B cell (primary cell): ENCODE measurements at regions not wholly inside any gene's neighbourhood (a gene's known extent, or its start where the extent isn't known, plus 50 kb on each side); places are given as distances from the start of the nearest gene placed in this dataset.

ENCODE experiments used
- ATAC-seq: fragments of 200-7000 bp; cut with Tn5 transposase; one replicate; pipeline ENCODE4 v1.10.0; 2021; ENCODE audit warnings: low read depth, mild to moderate bottlenecking, moderate number of reproducible peaks, moderate library complexity
- CTCF ChIA-PET: fragments of 350-600 bp; sonication (Branson Sonifier 250); formaldehyde crosslinking; loops from one replicate; lab custom pipeline; 2021; ENCODE audit warnings: antibody characterized with exemption, inconsistent platforms; lab: Charles Lee
- POLR2A ChIA-PET: fragments of 350-600 bp; sonication (Branson Sonifier 250); formaldehyde crosslinking; loops from one replicate; lab custom pipeline; 2021; ENCODE audit warnings: antibody characterized with exemption; lab: Charles Lee
- DNase-seq: peaks from one replicate; pipeline ENCODE4 v3.0.0; 2013
- H2AFZ ChIP-seq: 2 replicates; pipeline ENCODE4 v1.6.1; 2012; ENCODE audit warnings: mild to moderate bottlenecking, low read depth, low read length; ENCODE audit not compliant: insufficient read depth, poor library complexity, severe bottlenecking
- H3K27ac ChIP-seq, 2 donors: 1 replicate in 1 of 2; 2 replicates in 1 of 2; pipeline ENCODE4 v1.5.1; 2012 to 2013; ENCODE audit warnings: low read length in 2 of 2, mild to moderate bottlenecking in 2 of 2, moderate library complexity in 1 of 2
- H3K27me3 ChIP-seq, 4 experiments: fragments of 200-600 bp in 1 of 4; sonication (generic) in 1 of 4; replicated peaks in 1 of 4; 1 replicate in 2 of 4; 2 replicates in 2 of 4; pipeline versions ENCODE4 v1.6.1 to v1.7.0; 2013 to 2016; ENCODE audit warnings: low read length in 3 of 4, mild to moderate bottlenecking in 2 of 4, mixed read lengths in 1 of 4, moderate library complexity in 1 of 4; ENCODE audit not compliant: insufficient read depth in 4 of 4, control insufficient read depth in 3 of 4; ENCODE audit errors: control extremely low read depth in 1 of 4
- H3K36me3 ChIP-seq, 2 experiments: replicated peaks in 1 of 2; 1 replicate in 1 of 2; 2 replicates in 1 of 2; pipeline versions ENCODE4 v1.6.1 to v1.7.1; 2013; ENCODE audit warnings: low read length in 1 of 2; ENCODE audit not compliant: insufficient read depth in 2 of 2, control insufficient read depth in 1 of 2; ENCODE audit errors: control extremely low read depth in 1 of 2, extremely low read depth in 1 of 2
- H3K4me1 ChIP-seq, 2 donors: fragments of 200-600 bp in 1 of 2; sonication (generic) in 1 of 2; 1 replicate in 1 of 2; 2 replicates in 1 of 2; pipeline versions ENCODE4 v1.5.1 to v1.6.1; 2013 to 2017; ENCODE audit warnings: low read length in 2 of 2; ENCODE audit not compliant: control insufficient read depth in 2 of 2, insufficient read depth in 2 of 2
- H3K4me2 ChIP-seq: replicated peaks from 2 replicates; pipeline ENCODE3; 2012; ENCODE audit warnings: mild to moderate bottlenecking, low read depth, low read length; ENCODE audit not compliant: poor library complexity, severe bottlenecking
- H3K4me3 ChIP-seq, 5 experiments: fragments of 200-600 bp in 1 of 5; sonication (generic) in 1 of 5; 1 replicate in 3 of 5; 2 replicates in 2 of 5; pipeline versions ENCODE4 v1.5.1 to v1.7.0; 2011 to 2016; ENCODE audit warnings: low read length in 4 of 5, mild to moderate bottlenecking in 4 of 5, low read depth in 2 of 5, control low read depth in 1 of 5, moderate library complexity in 1 of 5; ENCODE audit not compliant: insufficient read depth in 1 of 5; ENCODE audit errors: control extremely low read depth in 1 of 5, extremely low read depth in 1 of 5
- H3K79me2 ChIP-seq: fragments of 200-600 bp; sonication (generic); one replicate; pipeline ENCODE4 v1.6.0; 2016; ENCODE audit warnings: low read length; ENCODE audit not compliant: control insufficient read depth, insufficient read depth
- H3K9ac ChIP-seq: fragments of 200-600 bp; sonication (generic); 2 replicates; pipeline ENCODE4 v1.6.1; 2017; ENCODE audit warnings: mild to moderate bottlenecking, low read length, moderate library complexity
- H3K9me3 ChIP-seq, 3 donors: one replicate each; pipeline versions ENCODE4 v1.6.1 to v1.7.1; 2013; ENCODE audit warnings: low read length in 2 of 3; ENCODE audit not compliant: control insufficient read depth in 2 of 3, insufficient read depth in 1 of 3; ENCODE audit errors: control extremely low read depth in 1 of 3
- H4K20me1 ChIP-seq: 2 replicates; pipeline ENCODE4 v1.6.0; 2012; ENCODE audit warnings: mild to moderate bottlenecking, low read length; ENCODE audit not compliant: insufficient read depth, control insufficient read depth, poor library complexity, severe bottlenecking
- H3K27ac Mint-ChIP-seq: one replicate; pipeline ENCODE4 v1.8.0; 2021; ENCODE audit warnings: mixed read lengths
- H3K27me3 Mint-ChIP-seq: one replicate; pipeline ENCODE4 v1.8.0; 2021; ENCODE audit warnings: mixed read lengths
- H3K4me1 Mint-ChIP-seq: one replicate; pipeline ENCODE4 v1.8.0; 2021; ENCODE audit warnings: mixed read lengths
- H3K4me3 Mint-ChIP-seq: one replicate; pipeline ENCODE4 v1.8.0; 2021; ENCODE audit warnings: mixed read lengths
- H3K9me3 Mint-ChIP-seq: one replicate; pipeline ENCODE4 v1.8.0; 2022; ENCODE audit warnings: mixed read lengths; ENCODE audit not compliant: insufficient read depth
- EZH2 ChIP-seq: IDR thresholded peaks from 2 replicates; pipeline ENCODE4 v1.6.1; 2012; ENCODE audit warnings: borderline replicate concordance, low read depth, mild to moderate bottlenecking, moderate library complexity, low read length; ENCODE audit not compliant: insufficient read depth, poor library complexity, severe bottlenecking
- WGBS: methylation state at CpG from one replicate; pipeline ENCODE4 v1.1.5; 2013; ENCODE audit warnings: missing lambda C conversion rate; ENCODE audit not compliant: insufficient coverage; 5-methylcytosine and 5-hydroxymethylcytosine counted together
- intact Hi-C: fragments of 100-400 bp; cut with micrococcal nuclease; formaldehyde crosslinking; loops from one replicate; pipeline ENCODE4 v1.10.0; 2022
- TF ChIP-seq, protein P1 (sequence below): fragments of 200-600 bp; IDR thresholded peaks from one replicate; pipeline ENCODE4 v1.8.0; 2022; ENCODE audit warnings: antibody characterized with exemption, mild to moderate bottlenecking

DNA sequence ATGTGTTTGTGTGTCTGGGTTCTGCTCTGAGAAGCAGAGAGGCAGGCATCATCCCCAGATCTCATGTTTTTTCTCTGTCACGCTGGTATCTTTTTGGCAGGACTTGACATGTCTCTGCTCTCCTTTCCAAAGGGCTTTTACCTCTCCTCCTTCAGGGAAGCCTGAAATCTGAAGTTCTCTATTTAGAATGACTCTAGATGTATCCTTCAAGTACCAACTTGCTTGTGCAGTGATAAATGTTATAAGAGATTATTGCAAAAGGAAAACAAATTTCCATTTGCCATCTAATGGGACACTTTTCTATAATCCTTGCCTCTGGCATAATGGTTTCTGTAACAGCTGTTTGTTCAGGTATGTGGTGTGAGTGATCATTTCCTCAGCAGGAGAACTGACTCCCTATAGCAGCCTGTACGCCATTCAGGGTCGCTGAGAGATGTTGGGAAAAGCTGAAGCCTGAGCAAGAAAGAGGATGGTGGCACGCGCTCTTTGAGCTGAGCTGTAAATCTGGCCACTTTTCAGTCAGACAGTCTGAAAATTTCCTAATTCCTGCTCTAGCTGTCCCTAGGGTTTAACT is 72.5 kb downstream of the CNGA2 start:
- H3K79me2 ChIP-seq = no peaks in the 10 kb centered on the region
- no peaks in the 10 kb centered on the region for H3K36me3 ChIP-seq
- no peak overlapping the region for H3K27ac Mint-ChIP-seq
- H3K27me3 Mint-ChIP-seq = no peaks in the 10 kb centered on the region
- ATAC-seq (no peak), DNase-seq (no peak)
- no peak overlapping the region for H3K4me3 ChIP-seq
- H3K9me3 ChIP-seq = no peaks in the 10 kb centered on the region
- H3K9me3 Mint-ChIP-seq = peaks cover 2% of the 10 kb centered on the region
- no peak overlapping the region for H3K27ac ChIP-seq
- CTCF ChIA-PET = no interaction called here
- no peak overlapping the region for H3K9ac ChIP-seq
- no peaks in the 10 kb centered on the region for H3K4me1 ChIP-seq
- POLR2A ChIA-PET = no interaction called here
- intact Hi-C loops = no loop called here
- no peaks in the 10 kb centered on the region for H3K27me3 ChIP-seq
- no peak overlapping the region for H2AFZ ChIP-seq
- TF ChIP-seq, protein P1, sequence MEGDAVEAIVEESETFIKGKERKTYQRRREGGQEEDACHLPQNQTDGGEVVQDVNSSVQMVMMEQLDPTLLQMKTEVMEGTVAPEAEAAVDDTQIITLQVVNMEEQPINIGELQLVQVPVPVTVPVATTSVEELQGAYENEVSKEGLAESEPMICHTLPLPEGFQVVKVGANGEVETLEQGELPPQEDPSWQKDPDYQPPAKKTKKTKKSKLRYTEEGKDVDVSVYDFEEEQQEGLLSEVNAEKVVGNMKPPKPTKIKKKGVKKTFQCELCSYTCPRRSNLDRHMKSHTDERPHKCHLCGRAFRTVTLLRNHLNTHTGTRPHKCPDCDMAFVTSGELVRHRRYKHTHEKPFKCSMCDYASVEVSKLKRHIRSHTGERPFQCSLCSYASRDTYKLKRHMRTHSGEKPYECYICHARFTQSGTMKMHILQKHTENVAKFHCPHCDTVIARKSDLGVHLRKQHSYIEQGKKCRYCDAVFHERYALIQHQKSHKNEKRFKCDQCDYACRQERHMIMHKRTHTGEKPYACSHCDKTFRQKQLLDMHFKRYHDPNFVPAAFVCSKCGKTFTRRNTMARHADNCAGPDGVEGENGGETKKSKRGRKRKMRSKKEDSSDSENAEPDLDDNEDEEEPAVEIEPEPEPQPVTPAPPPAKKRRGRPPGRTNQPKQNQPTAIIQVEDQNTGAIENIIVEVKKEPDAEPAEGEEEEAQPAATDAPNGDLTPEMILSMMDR = no peak
- TF ChIP-seq EZH2 = no peak
- WGBS = no CpG with 5 or more reads among the region's 5 CpGs
- no peak overlapping the region for H3K4me2 ChIP-seq
- no peaks in the 10 kb centered on the region for H3K4me1 Mint-ChIP-seq
- H4K20me1 ChIP-seq = no peaks in the 10 kb centered on the region
- no peak overlapping the region for H3K4me3 Mint-ChIP-seq

DNA sequence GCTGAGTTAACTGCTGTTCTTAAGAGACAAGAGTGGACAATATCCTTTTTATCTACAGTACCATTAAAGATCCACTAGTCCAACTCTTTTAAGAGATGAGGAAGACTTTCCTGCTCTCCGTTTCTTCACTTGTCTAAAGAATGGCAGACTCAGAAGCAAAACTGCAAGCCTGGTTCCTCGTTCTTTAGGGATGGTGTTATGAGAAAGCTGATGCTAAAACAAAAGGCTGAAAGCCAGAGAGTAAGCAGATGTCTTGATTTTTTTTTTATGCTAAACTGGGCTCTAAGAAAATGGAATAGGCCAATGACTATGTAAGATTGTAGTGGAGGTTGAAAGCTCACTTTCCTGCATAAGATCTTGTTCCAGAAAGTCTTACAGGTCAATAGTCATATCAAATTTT is 78.1 kb downstream of the CNGA2 start:
- no peak overlapping the region for H3K27ac ChIP-seq
- H3K36me3 ChIP-seq = no peaks in the 10 kb centered on the region
- no peaks in the 10 kb centered on the region for H3K79me2 ChIP-seq
- no peak overlapping the region for H2AFZ ChIP-seq
- no peak overlapping the region for H3K4me3 ChIP-seq
- H3K9ac ChIP-seq = no peak overlapping the region
- DNase-seq (no peak), ATAC-seq (no peak)
- ChIA-PET POLR2A (no interaction called here), CTCF (no interaction called here)
- no peaks in the 10 kb centered on the region for H4K20me1 ChIP-seq
- no peak overlapping the region for H3K4me2 ChIP-seq
- H3K9me3 ChIP-seq = no peaks in the 10 kb centered on the region
- Mint-ChIP-seq H3K4me1 (no peaks in the 10 kb centered on the region), H3K27ac (no peak overlapping the region), H3K9me3 (peaks cover 2% of the 10 kb centered on the region), H3K27me3 (no peaks in the 10 kb centered on the region), H3K4me3 (no peak overlapping the region)
- intact Hi-C loops = no loop called here
- no CpG with 5 or more reads among the region's 2 CpGs for WGBS
- no peaks in the 10 kb centered on the region for H3K27me3 ChIP-seq
- H3K4me1 ChIP-seq = no peaks in the 10 kb centered on the region
- TF ChIP-seq, protein P1 = no peak
- no peak for TF ChIP-seq EZH2
